ENCODE measurements at regions not wholly inside any gene's neighbourhood (a gene's known extent, or its start where the extent isn't known, plus 50 kb on each side); places are given as distances from the start of the nearest gene placed in this dataset.

DNA sequence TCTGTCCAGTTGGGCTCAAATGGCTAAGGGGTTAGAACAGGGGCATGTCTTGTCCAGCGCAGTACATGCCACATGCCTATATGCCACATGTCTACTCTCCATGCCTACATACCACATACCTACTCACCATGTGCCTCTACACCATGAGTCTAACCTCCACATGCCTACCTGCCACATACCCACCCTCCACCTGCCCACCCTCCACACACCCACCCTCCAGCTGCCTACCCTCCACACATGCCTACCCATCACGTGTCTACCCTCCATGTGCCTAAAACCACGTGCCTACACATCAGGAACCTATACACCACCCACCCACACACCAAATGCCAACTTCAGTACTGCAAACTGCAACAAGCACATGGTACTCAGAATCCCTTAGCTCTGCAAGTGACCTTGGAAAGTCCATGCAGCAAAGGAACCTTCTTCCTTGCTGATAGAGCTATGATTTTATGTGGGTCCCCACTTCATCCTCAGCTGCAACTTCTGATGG is 113.0 kb upstream of the CST7 start:
- Histone ChIP-seq H3K4me3 (no peak overlapping the region), H3K27me3 (no peaks in the 10 kb centered on the region), H3K27ac (no peak overlapping the region), H3K4me1 (no peaks in the 10 kb centered on the region), H3K9me3 (peaks cover 0 to 4% (median 0%) of the 10 kb centered on the region in 3 donors), H3K36me3 (no peaks in the 10 kb centered on the region)
- 100% methylated on average over 1 of the region's 3 CpGs for WGBS, 2 donors (ENCODE audit: low coverage in 1 of 2)
- TF ChIP-seq, protein P1, sequence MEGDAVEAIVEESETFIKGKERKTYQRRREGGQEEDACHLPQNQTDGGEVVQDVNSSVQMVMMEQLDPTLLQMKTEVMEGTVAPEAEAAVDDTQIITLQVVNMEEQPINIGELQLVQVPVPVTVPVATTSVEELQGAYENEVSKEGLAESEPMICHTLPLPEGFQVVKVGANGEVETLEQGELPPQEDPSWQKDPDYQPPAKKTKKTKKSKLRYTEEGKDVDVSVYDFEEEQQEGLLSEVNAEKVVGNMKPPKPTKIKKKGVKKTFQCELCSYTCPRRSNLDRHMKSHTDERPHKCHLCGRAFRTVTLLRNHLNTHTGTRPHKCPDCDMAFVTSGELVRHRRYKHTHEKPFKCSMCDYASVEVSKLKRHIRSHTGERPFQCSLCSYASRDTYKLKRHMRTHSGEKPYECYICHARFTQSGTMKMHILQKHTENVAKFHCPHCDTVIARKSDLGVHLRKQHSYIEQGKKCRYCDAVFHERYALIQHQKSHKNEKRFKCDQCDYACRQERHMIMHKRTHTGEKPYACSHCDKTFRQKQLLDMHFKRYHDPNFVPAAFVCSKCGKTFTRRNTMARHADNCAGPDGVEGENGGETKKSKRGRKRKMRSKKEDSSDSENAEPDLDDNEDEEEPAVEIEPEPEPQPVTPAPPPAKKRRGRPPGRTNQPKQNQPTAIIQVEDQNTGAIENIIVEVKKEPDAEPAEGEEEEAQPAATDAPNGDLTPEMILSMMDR (IDR thresholded peaks at IDR 0.05): no peak
- TF ChIP-seq POLR2A (IDR thresholded peaks at IDR 0.05) (no peak), EP300 (IDR thresholded peaks at IDR 0.05) (no peak), POLR2AphosphoS5 (IDR thresholded peaks at IDR 0.05) (no peak)
- no peak for ATAC-seq

DNA sequence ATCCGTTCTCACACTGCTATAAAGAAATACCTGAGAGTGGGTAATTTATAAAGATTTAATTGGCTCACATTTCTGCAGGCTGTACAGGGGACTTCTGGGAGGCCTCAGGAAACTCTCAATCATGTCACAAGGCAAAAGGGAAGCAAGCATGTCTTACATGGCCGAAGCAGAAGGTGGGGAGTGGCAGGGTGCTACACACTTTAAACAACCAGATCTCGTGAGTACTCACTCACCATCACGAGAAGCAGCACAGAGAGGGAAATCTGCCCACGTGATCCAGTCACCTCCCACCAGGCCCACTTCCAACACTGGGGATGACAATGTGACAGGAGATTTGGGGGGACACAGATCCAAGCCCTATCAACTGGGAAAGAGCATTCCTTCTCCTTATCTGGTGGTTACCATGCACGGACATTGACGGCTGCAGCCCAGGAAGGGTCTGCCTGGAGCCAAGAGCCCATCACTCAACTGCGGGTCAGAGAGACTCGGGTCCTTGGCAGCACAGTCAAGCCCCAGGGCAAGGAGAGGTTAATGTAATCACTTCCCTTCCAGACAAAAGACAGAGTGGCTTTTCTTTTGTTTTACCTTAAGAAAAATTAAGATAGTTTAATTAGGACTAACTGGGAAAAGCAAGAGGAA is 112.3 kb upstream of the CST7 start:
- ATAC-seq: no peak
- Histone ChIP-seq H3K27me3 (no peaks in the 10 kb centered on the region), H3K4me1 (no peaks in the 10 kb centered on the region), H3K27ac (no peak overlapping the region), H3K36me3 (no peaks in the 10 kb centered on the region), H3K4me3 (no peak overlapping the region), H3K9me3 (no peaks in the 10 kb centered on the region)
- TF ChIP-seq POLR2A (IDR thresholded peaks at IDR 0.05) (no peak), POLR2AphosphoS5 (IDR thresholded peaks at IDR 0.05) (no peak), EP300 (IDR thresholded peaks at IDR 0.05) (no peak)
- TF ChIP-seq, protein P1 (IDR thresholded peaks at IDR 0.05): no peak
- 33 to 45% methylated on average over 4 to 9 of the region's 9 CpGs for WGBS, 2 donors (ENCODE audit: low coverage in 1 of 2)

DNA sequence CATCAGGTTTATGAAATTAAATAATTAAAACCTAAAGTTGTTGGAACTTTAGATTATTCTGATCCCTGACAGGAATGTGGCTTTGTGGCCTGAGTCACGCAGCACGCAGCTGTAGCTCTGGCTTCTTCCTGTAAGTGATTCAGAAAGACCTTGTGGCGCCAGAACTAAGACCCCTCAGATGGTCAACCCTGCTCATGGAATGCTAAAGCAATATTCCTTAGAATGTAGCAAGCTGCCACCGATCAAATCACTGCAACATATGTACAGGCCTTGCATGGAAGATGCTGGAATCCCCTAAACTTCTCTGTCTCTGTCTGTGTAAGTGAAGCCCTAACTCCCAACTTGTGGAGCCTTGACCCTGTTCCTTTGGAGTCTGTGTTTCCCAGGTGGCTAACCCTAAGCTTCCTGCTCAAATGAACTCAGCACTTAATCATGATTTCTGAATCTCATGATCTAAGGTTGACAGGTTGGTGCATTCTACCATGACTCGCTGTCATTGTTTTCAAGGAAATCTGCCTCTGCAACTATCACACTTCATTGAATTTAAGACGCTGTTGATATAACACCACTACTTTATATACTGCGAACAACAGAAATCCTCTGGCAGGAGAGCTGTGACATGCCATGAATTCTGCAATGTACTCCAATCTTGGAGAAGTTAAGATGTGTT is 111.2 kb upstream of the CST7 start:
- no peak for TF ChIP-seq EP300 (IDR thresholded peaks at IDR 0.05)
- H3K27me3 ChIP-seq: no peaks in the 10 kb centered on the region
- H3K36me3 ChIP-seq: no peaks in the 10 kb centered on the region
- 88 to 97% methylated on average over 5 to 7 of the region's 7 CpGs for WGBS, 2 donors (ENCODE audit: low coverage in 1 of 2)
- no peaks in the 10 kb centered on the region for H3K4me1 ChIP-seq
- no peak overlapping the region for H3K27ac ChIP-seq
- no peak overlapping the region for H3K4me3 ChIP-seq
- H3K9me3 ChIP-seq: no peaks in the 10 kb centered on the region
- no peak for ATAC-seq

DNA sequence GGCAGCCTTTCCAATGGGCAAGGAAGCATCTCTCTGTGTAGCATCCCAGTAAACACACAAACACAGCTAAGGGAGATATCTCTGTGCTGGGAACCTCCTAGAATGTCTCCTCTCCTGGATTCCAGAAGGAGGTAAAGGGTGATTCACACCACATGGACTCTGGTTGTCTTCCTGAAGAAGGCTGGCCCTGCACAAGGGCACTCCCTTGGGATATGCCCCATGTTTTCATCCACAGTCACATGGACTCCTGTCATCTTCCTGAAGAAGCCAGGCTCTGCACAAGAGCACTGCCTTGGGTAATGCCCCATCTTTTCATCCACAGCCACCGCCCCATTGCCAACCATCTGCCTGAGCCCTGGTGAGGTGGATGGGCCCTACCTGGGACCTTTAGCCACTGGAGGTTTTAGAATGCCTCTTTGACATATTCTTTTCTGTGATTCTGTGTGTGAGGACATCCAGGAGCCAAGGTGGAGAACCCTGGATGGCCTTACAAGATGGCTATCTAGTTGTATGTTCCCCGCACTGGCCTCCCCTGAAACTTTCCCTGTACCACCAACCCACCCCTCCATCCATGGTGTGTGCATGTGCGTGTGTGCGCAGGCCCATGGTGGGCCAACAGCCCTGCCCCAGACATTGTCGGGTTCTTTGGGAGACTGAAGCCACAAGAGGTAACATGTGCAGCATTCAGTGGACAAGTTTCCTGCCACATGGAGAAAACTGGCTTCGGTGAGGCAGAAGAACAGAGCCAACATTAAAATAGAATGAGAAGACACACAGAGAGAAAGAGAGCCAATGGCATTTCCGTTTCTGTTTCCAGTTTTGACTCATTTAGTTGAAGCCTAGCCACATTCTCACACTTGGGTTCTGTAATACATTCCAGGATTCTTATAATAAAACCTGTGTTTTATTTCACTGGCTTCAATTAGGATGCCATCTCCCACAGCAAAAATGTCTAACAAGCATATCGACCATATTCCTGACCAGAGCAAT is 110.2 kb upstream of the CST7 start:
- Histone ChIP-seq H3K27me3 (no peaks in the 10 kb centered on the region), H3K9me3 (no peaks in the 10 kb centered on the region), H3K36me3 (no peaks in the 10 kb centered on the region), H3K4me3 (no peak overlapping the region), H3K4me1 (no peaks in the 10 kb centered on the region), H3K27ac (no peak overlapping the region)
- no peak for ATAC-seq
- TF ChIP-seq POLR2A (IDR thresholded peaks at IDR 0.05) (no peak), POLR2AphosphoS5 (IDR thresholded peaks at IDR 0.05) (no peak)
- TF ChIP-seq, protein P1 (IDR thresholded peaks at IDR 0.05): no peak
- 62 to 65% methylated on average over 3 to 4 of the region's 8 CpGs for WGBS, 2 donors (ENCODE audit: low coverage in 1 of 2)

DNA sequence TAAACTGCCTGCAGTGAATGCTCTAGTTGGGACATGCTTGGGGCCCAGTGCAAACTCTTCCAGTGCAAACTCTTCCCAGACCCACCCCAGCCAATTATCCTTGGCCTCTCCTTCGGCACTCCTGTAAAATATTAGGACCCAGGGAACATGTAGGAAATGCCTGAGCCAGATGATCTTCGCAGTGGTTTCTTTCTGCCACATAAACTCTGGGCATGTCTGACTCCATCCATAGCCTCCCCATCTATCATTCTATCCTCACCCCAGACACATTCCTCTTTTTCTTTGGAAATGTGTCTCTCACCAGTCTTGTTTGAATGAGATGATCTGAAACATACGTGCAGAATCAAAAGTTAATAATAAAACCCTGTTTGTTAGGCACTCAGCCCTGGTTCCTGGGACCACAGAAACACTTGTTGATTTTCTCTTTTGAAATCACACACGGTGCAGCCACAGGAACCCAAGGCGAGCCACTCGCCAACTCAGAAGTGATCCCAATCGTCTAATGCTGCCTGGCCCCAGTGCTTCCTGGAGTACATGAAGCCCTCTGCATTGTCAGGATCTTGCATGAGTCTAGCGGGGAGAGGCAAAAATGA is 108.9 kb upstream of the CST7 start:
- Histone ChIP-seq H3K36me3 (no peaks in the 10 kb centered on the region), H3K4me1 (no peaks in the 10 kb centered on the region), H3K27ac (no peak overlapping the region), H3K27me3 (no peaks in the 10 kb centered on the region), H3K9me3 (peaks cover 0 to under 1% (median 0%) of the 10 kb centered on the region in 3 donors), H3K4me3 (no peak overlapping the region)
- no peak for TF ChIP-seq POLR2A (IDR thresholded peaks at IDR 0.05)
- no peak for TF ChIP-seq EP300 (IDR thresholded peaks at IDR 0.05)
- TF ChIP-seq, protein P1 (IDR thresholded peaks at IDR 0.05): no peak
- TF ChIP-seq POLR2AphosphoS5 (IDR thresholded peaks at IDR 0.05): no peak
- no peak for ATAC-seq
- WGBS, 2 donors (ENCODE audit: low coverage in 1 of 2): 44 to 75% methylated on average over 5 to 6 of the region's 8 CpGs

All from gastroesophageal sphincter (tissue), 4 donors.